Nephron progenitor cell (in vitro differentiated cells): ENCODE measurements at regions not wholly inside any gene's neighbourhood (a gene's known extent, or its start where the extent isn't known, plus 50 kb on each side); places are given as distances from the start of the nearest gene placed in this dataset.

Experiments
- DNase-seq: peaks from one replicate; pipeline ENCODE4 v3.0.0; 2021
- H3K27ac Mint-ChIP-seq: 2 replicates; pipeline ENCODE4 v1.8.0; 2021; ENCODE audit warnings: mild to moderate bottlenecking, moderate library complexity, mixed read lengths
- H3K27me3 Mint-ChIP-seq: 2 replicates; pipeline ENCODE4 v1.8.0; 2021; ENCODE audit warnings: mild to moderate bottlenecking, low read depth, mixed read lengths; ENCODE audit not compliant: poor library complexity
- H3K36me3 Mint-ChIP-seq: 2 replicates; pipeline ENCODE4 v1.8.0; 2021; ENCODE audit warnings: low read depth, mixed read lengths
- H3K4me1 Mint-ChIP-seq: 2 replicates; pipeline ENCODE4 v1.8.0; 2021; ENCODE audit warnings: mixed read lengths
- H3K4me3 Mint-ChIP-seq: 2 replicates; pipeline ENCODE4 v1.8.0; 2021; ENCODE audit warnings: mild to moderate bottlenecking, moderate library complexity, mixed read lengths
- H3K9me3 Mint-ChIP-seq: 2 replicates; pipeline ENCODE4 v1.8.0; 2021; ENCODE audit warnings: mild to moderate bottlenecking, moderate library complexity, mixed read lengths
- TF ChIP-seq, protein P1 (sequence below): fragments of 200-600 bp; sonication (generic); IDR thresholded peaks from 2 replicates; pipeline ENCODE4 v1.5.0; 2021; ENCODE audit warnings: antibody characterized with exemption

DNA sequence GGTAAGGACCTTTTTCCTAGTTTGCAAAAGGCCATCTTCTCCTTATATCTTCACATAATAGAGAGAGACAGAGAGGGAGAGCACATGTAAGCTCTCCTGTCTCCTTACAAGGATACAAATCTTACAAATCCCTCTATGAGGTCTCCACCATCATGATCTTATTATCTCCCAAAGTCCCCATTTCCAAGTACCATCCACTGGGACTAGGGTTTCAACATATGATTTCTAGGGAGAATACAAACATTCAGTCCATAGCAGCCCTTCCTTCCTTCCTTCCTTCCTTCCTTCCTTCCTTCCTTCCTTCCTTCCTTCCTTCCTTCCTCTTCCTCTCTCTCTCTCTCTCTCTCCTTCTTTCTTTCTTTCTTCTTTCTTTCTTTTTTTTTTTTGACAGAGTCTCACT, 1132.9 kb upstream of the WWC1 start:
- TF ChIP-seq, protein P1, sequence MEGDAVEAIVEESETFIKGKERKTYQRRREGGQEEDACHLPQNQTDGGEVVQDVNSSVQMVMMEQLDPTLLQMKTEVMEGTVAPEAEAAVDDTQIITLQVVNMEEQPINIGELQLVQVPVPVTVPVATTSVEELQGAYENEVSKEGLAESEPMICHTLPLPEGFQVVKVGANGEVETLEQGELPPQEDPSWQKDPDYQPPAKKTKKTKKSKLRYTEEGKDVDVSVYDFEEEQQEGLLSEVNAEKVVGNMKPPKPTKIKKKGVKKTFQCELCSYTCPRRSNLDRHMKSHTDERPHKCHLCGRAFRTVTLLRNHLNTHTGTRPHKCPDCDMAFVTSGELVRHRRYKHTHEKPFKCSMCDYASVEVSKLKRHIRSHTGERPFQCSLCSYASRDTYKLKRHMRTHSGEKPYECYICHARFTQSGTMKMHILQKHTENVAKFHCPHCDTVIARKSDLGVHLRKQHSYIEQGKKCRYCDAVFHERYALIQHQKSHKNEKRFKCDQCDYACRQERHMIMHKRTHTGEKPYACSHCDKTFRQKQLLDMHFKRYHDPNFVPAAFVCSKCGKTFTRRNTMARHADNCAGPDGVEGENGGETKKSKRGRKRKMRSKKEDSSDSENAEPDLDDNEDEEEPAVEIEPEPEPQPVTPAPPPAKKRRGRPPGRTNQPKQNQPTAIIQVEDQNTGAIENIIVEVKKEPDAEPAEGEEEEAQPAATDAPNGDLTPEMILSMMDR, result no peak
- H3K9me3 Mint-ChIP-seq, result no peaks in the 10 kb centered on the region
- no peak overlapping the region for H3K4me3 Mint-ChIP-seq
- no peak overlapping the region for H3K27ac Mint-ChIP-seq
- H3K27me3 Mint-ChIP-seq, result peaks cover 3% of the 10 kb centered on the region
- DNase-seq, result no peak
- no peaks in the 10 kb centered on the region for H3K4me1 Mint-ChIP-seq
- no peaks in the 10 kb centered on the region for H3K36me3 Mint-ChIP-seq

DNA sequence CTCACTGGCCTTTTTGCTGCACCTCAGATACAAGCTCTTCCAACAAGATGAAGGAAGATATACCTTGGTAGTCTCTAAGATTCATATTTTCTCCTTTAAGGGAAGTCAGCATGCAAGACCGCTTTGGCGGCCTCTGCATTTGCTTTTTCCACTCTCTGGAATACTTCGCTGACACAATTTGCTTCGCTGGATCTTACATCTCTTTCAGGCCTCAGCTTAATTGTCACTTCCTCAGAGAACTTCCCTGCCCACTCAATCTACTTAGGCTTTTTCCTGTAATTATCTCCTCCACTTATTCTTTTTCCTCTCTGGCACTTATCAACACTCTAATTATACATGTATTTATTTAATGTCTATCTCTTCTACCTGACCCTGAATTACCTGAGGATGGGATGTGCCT, 1131.1 kb upstream of the WWC1 start:
- no peak for DNase-seq
- H3K4me3 Mint-ChIP-seq, result no peak overlapping the region
- TF ChIP-seq, protein P1, result no peak
- H3K27ac Mint-ChIP-seq, result no peak overlapping the region
- H3K36me3 Mint-ChIP-seq, result no peaks in the 10 kb centered on the region
- no peaks in the 10 kb centered on the region for H3K4me1 Mint-ChIP-seq
- peaks cover 3% of the 10 kb centered on the region for H3K27me3 Mint-ChIP-seq
- no peaks in the 10 kb centered on the region for H3K9me3 Mint-ChIP-seq

DNA sequence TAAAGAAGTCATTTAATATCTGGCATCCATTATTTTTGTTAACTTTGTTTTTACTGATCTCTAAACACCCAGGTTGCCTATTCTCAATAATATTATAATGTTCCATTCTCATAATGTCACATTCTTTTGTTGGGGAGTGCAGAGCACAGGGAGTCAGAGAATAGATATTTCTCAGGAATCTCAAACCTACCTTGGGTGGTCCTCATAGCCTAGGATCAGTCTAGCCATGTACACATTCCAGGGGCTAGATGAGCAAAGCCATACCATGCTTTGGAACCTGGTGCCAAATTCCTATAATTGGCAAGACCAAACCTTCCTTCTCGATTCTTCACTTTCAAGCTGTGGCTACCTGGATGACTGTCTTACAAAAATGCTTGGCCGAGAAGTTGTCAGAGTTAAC, 1124.7 kb upstream of the WWC1 start:
- no peak for DNase-seq
- TF ChIP-seq, protein P1, result no peak
- Mint-ChIP-seq H3K4me1 (peaks cover 27% of the 10 kb centered on the region), H3K4me3 (no peak overlapping the region), H3K27me3 (peaks cover 3% of the 10 kb centered on the region), H3K27ac (no peak overlapping the region), H3K9me3 (peaks cover 3% of the 10 kb centered on the region), H3K36me3 (no peaks in the 10 kb centered on the region)

DNA sequence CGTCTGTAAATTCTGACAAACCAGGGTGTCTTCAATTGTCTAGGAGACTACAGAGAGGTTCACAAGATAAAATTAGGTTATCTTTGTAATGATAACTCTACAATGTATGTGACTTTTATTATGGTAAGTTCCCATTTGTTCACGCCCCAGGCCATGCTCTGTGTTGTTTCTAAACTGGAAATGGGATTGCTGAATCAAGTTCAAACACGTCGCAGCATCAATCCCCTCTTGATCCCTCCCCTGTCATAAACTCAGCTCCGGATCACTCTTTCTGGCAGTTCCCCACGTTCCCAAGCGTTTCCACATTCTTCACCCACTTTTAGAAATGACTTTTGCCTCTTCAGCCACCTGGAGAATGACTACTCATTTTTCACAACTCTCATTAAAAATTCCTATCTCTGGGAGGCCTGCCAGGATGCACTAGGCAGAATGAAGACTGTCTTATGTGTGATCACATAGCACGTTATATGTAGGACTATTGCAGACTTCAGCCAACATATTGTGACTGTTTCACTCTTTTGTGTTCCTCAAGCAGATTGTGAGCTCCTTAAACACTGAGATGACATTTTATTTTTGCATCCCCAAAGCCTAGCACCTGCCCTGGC, 1124.2 kb upstream of the WWC1 start:
- H3K27me3 Mint-ChIP-seq, result peaks cover 3% of the 10 kb centered on the region
- no peaks in the 10 kb centered on the region for H3K36me3 Mint-ChIP-seq
- H3K9me3 Mint-ChIP-seq, result peaks cover 4% of the 10 kb centered on the region
- no peak for DNase-seq
- H3K4me1 Mint-ChIP-seq, result peaks cover 27% of the 10 kb centered on the region
- TF ChIP-seq, protein P1, result no peak
- H3K27ac Mint-ChIP-seq, result no peak overlapping the region
- no peak overlapping the region for H3K4me3 Mint-ChIP-seq

DNA sequence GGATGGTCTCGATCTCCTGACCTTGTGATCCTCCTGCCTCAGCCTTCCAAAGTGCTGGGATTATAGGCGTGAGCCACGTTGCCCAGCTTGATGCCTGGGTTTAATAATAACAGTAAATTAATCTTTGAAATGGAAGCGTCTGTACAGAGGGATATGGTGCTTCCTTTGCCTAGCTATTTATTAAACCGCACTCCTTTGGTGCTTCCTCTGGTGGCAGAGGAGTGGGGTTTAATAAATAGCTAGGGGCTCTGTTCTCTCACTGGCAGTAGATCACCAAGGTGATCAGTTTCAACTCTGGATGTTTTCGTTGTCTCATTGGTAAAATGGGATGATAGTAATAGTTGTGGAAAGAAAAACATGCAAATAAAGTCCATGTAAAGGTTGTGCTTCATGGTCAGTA, 1122.5 kb upstream of the WWC1 start:
- Mint-ChIP-seq H3K9me3 (peaks cover 4% of the 10 kb centered on the region), H3K27me3 (no peaks in the 10 kb centered on the region), H3K4me1 (peaks cover 27% of the 10 kb centered on the region), H3K27ac (no peak overlapping the region), H3K4me3 (no peak overlapping the region), H3K36me3 (no peaks in the 10 kb centered on the region)
- TF ChIP-seq, protein P1, result no peak
- DNase-seq, result no peak

DNA sequence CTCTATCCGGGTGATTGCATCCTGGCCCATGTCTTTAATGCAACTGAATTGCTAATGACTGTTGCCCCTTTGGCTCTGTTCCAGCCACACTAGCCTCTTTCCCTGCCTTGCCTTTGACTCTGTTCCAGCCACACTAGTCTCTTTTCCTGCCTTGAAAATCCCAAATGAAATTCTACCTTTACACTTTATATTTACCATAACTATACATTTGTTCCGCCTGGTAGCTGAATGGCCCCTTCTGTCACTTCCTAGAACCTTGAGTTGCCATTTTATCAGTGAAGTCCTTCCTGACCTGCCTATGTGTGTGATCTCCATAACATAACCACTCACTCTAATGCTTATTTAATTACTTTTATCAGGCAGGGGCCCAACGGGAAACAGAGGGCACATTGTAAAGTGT, 1120.4 kb upstream of the WWC1 start:
- Mint-ChIP-seq H3K27me3 (no peaks in the 10 kb centered on the region), H3K27ac (no peak overlapping the region), H3K4me3 (no peak overlapping the region), H3K9me3 (peaks cover 4% of the 10 kb centered on the region), H3K4me1 (peaks cover 33% of the 10 kb centered on the region), H3K36me3 (no peaks in the 10 kb centered on the region)
- TF ChIP-seq, protein P1, result no peak
- DNase-seq, result no peak
